ENCODE measurements at regions not wholly inside any gene's neighbourhood (a gene's known extent, or its start where the extent isn't known, plus 50 kb on each side); places are given as distances from the start of the nearest gene placed in this dataset.
"Not testable (repeated sequence)": the region's sequence is repeated elsewhere in the genome, so short reads cannot be mapped to it uniquely, and the experiment has no call there.

- H3K4me1 ChIP-seq (ENCODE audit: control insufficient read depth, insufficient read depth, low read length); CTCF ChIA-PET; H3K9me3 ChIP-seq (ENCODE audit: control insufficient read depth, insufficient read depth, low read depth, low read length); H3K27ac ChIP-seq (ENCODE audit: extremely low read depth, low read depth, low read length); H3K36me3 ChIP-seq (ENCODE audit: control insufficient read depth in 2 of 2, insufficient read depth in 1 of 2, low read length in 2 of 2); POLR2A ChIA-PET; H3K4me3 ChIP-seq (ENCODE audit: low read depth, low read length): not testable (repeated sequence)
- TF ChIP-seq ZNF629 (tag by site-specific recombination; IDR thresholded peaks at IDR 0.05), result 0 out of 2 replicates have a peak, but pooled peaks have one; percentile 23
- TF ChIP-seq ZNF433 (tag by site-specific recombination; IDR thresholded peaks at IDR 0.05; ENCODE audit: low read depth), result 0 out of 2 replicates have a peak, but pooled peaks have one; percentile 43
- peak; percentile 87 for TF ChIP-seq ZNF555 (tag by site-specific recombination; conservative IDR thresholded peaks at IDR 0.05)
- TF ChIP-seq ZXDB (tag by site-specific recombination; IDR thresholded peaks at IDR 0.05), result peak; percentile 62; the same call in 1 of the 2 replicates
- 0 out of 2 replicates have a peak, but pooled peaks have one; percentile 24 for TF ChIP-seq ZNF560 (tag by site-specific recombination; IDR thresholded peaks at IDR 0.05; ENCODE audit: borderline replicate concordance)
- peak; percentile 39 for TF ChIP-seq ZNF654 (tag by site-specific recombination; IDR thresholded peaks at IDR 0.05; ENCODE audit: low read depth)
- peak; percentile 60 for TF ChIP-seq ZBTB8A (tag by site-specific recombination; IDR thresholded peaks at IDR 0.05)
- peak; percentile 80 for TF ChIP-seq ZNF518A (tag by site-specific recombination; conservative IDR thresholded peaks at IDR 0.05; ENCODE audit: low read depth)
- TF ChIP-seq ZNF510 (tag by site-specific recombination; IDR thresholded peaks at IDR 0.05; ENCODE audit: insufficient replicate concordance), result peak; percentile 63
- peak; percentile 91 for TF ChIP-seq ZNF426 (tag by site-specific recombination; IDR thresholded peaks at IDR 0.05)
- TF ChIP-seq ZNF140 (tag by site-specific recombination; IDR thresholded peaks at IDR 0.05), result peak; percentile 44; the same call in 1 of the 2 replicates
- TF ChIP-seq ZNF394 (tag by site-specific recombination; IDR thresholded peaks at IDR 0.05; ENCODE audit: borderline replicate concordance), result peak; percentile 87
- peak; percentile 63 for TF ChIP-seq ZNF623 (tag by site-specific recombination; IDR thresholded peaks at IDR 0.05)
- TF ChIP-seq ZNF529 (tag by site-specific recombination; IDR thresholded peaks at IDR 0.05; ENCODE audit: insufficient replicate concordance), result peak; percentile 41
- peak; percentile 77 for TF ChIP-seq ZBTB11 (tag by site-specific recombination; conservative IDR thresholded peaks at IDR 0.05; ENCODE audit: low read depth)
- TF ChIP-seq ZNF266 (tag by site-specific recombination; IDR thresholded peaks at IDR 0.05; ENCODE audit: low read depth), result 0 out of 2 replicates have a peak, but pooled peaks have one; percentile 22
These were observed 247.0 kb downstream of the FAM133A start for GRCh38 chrX:93921041-93921440.
